HG03439 (cell line): ENCODE measurements at regions not wholly inside any gene's neighbourhood (a gene's known extent, or its start where the extent isn't known, plus 50 kb on each side); places are given as distances from the start of the nearest gene placed in this dataset.
"Not testable (repeated sequence)": the region's sequence is repeated elsewhere in the genome, so short reads cannot be mapped to it uniquely, and the experiment has no call there.

ENCODE experiments used
- ATAC-seq: cut with Tn5 transposase; IDR thresholded peaks from one replicate; pipeline ENCODE4 v1.9.1; 2021; ENCODE audit warnings: mild to moderate bottlenecking, moderate library complexity; ENCODE audit not compliant: unreplicated experiment

GRCh38 chr2:116917196-116917595 is 897.3 kb upstream of the DDX18 start:
- ATAC-seq, result no peak

- no peak for ATAC-seq
These were observed 895.9 kb upstream of the DDX18 start for GRCh38 chr2:116918574-116918973.

GRCh38 chr2:116922414-116922813 is 892.1 kb upstream of the DDX18 start:
- no peak for ATAC-seq

- no peak for ATAC-seq
These were observed 890.0 kb upstream of the DDX18 start for GRCh38 chr2:116924509-116924908.

GRCh38 chr2:116935097-116935814 is 879.2 kb upstream of the DDX18 start:
- no peak for ATAC-seq

- no peak for ATAC-seq
These were observed 866.2 kb upstream of the DDX18 start for GRCh38 chr2:116948258-116948657.

GRCh38 chr2:116949249-116949648 is 865.2 kb upstream of the DDX18 start:
- no peak for ATAC-seq

GRCh38 chr2:116952254-116952653 is 862.2 kb upstream of the DDX18 start:
- ATAC-seq, result no peak

GRCh38 chr2:116955646-116956045 is 858.8 kb upstream of the DDX18 start:
- no peak for ATAC-seq

- ATAC-seq, result no peak
These were observed 838.9 kb upstream of the DDX18 start for GRCh38 chr2:116975608-116976007.

GRCh38 chr2:116979916-116980764 is 834.4 kb upstream of the DDX18 start:
- no peak for ATAC-seq

- ATAC-seq, result no peak
These were observed 827.0 kb upstream of the DDX18 start for GRCh38 chr2:116987447-116987846.

GRCh38 chr2:116988303-116988702 is 826.2 kb upstream of the DDX18 start:
- ATAC-seq, result no peak

- ATAC-seq, result no peak
These were observed 795.1 kb upstream of the DDX18 start for GRCh38 chr2:117019357-117019756.

GRCh38 chr2:117027646-117028045 is 786.8 kb upstream of the DDX18 start:
- no peak for ATAC-seq

- not testable (repeated sequence) for ATAC-seq
These were observed 785.8 kb upstream of the DDX18 start for GRCh38 chr2:117028708-117029107.

- ATAC-seq, result no peak
These were observed 758.8 kb upstream of the DDX18 start for GRCh38 chr2:117055499-117056375.

GRCh38 chr2:117056376-117056748 is 758.1 kb upstream of the DDX18 start:
- ATAC-seq, result no peak

- no peak for ATAC-seq
These were observed 757.5 kb upstream of the DDX18 start for GRCh38 chr2:117057016-117057415.

GRCh38 chr2:117058366-117058765 is 756.1 kb upstream of the DDX18 start:
- no peak for ATAC-seq

GRCh38 chr2:117064021-117064420 is 750.5 kb upstream of the DDX18 start:
- ATAC-seq, result no peak
